HL-60 (cell line): ENCODE measurements at regions not wholly inside any gene's neighbourhood (a gene's known extent, or its start where the extent isn't known, plus 50 kb on each side); places are given as distances from the start of the nearest gene placed in this dataset.

Source experiments
- DNase-seq, 2 experiments: peaks; one replicate each; pipeline ENCODE4 v3.0.0-alpha.2; 2010 to 2020; ENCODE audit warnings: low read depth in 1 of 2, low spot score in 1 of 2
- H3K27ac ChIP-seq: fragments of 250-450 bp; sonication (Bioruptor Pico); replicated peaks from 2 replicates; pipeline ENCODE4 v1.5.1; 2020; ENCODE audit warnings: mild to moderate bottlenecking, moderate library complexity
- H3K27me3 ChIP-seq: fragments of 250-450 bp; sonication (Bioruptor Pico); 2 replicates; pipeline ENCODE4 v1.5.1; 2021; ENCODE audit warnings: mild to moderate bottlenecking, moderate library complexity; ENCODE audit not compliant: insufficient read depth, poor library complexity, severe bottlenecking
- H3K4me3 ChIP-seq: replicated peaks from 2 replicates; pipeline ENCODE4 v1.5.1; 2011; ENCODE audit warnings: mild to moderate bottlenecking, control low read depth, low read length; ENCODE audit not compliant: insufficient read depth
- CTCF ChIP-seq: IDR thresholded peaks from one replicate; pipeline ENCODE4 v1.5.1; 2011; ENCODE audit warnings: low read length, control low read depth, inconsistent platforms; ENCODE audit not compliant: insufficient read depth
- GABPA ChIP-seq: IDR thresholded peaks from 2 replicates; pipeline ENCODE4 v1.6.1; 2012; ENCODE audit warnings: low read depth
- POLR2AphosphoS5 ChIP-seq: IDR thresholded peaks from 2 replicates; pipeline ENCODE4 v1.6.1; 2012; ENCODE audit warnings: low read depth
- REST ChIP-seq: IDR thresholded peaks from 2 replicates; pipeline ENCODE4 v1.6.1; 2012; ENCODE audit warnings: low read depth; ENCODE audit not compliant: insufficient replicate concordance
- SPI1 ChIP-seq: IDR thresholded peaks from 2 replicates; pipeline ENCODE4 v1.6.1; 2012; ENCODE audit warnings: low read depth, mild to moderate bottlenecking, borderline replicate concordance

- no peak overlapping the region for H3K4me3 ChIP-seq
- no peak for DNase-seq
- no peak overlapping the region for H3K27ac ChIP-seq
- no peaks in the 10 kb centered on the region for H3K27me3 ChIP-seq
- no peak for TF ChIP-seq POLR2AphosphoS5
Measured at GRCh38 chr9:108544866-108545265, 310.9 kb downstream of the ACTL7B start.

DNA sequence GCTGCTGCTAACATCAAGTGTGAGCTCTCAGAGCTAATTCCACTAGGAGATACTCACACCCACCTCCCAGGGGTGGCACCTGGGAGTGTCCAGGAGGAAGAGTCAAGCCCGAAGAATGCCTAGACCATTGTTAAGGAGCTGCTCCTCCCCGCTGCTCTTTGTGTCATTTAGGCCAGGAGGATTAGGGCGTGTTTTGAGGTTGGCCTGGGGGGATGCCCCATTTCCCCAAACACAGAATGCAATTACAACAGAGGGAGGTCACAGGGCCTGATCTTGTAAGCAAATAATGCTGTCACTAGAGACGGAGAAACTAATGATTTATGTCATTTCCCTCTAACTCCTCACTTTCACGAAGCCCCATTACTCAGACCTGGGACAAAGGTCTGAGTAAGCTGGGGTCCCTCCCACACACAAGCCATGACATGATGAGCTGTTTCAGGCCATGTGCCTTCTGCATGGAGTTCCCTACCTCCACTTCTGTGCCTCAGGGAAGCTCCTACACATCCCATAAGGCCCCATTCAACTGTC lies 312.5 kb downstream of the ACTL7B start:
- TF ChIP-seq SPI1 = no peak
- TF ChIP-seq CTCF = no peak
- no peak for TF ChIP-seq REST
- TF ChIP-seq POLR2AphosphoS5 = no peak
- no peak for TF ChIP-seq GABPA
- H3K27ac ChIP-seq = no peak overlapping the region

DNA sequence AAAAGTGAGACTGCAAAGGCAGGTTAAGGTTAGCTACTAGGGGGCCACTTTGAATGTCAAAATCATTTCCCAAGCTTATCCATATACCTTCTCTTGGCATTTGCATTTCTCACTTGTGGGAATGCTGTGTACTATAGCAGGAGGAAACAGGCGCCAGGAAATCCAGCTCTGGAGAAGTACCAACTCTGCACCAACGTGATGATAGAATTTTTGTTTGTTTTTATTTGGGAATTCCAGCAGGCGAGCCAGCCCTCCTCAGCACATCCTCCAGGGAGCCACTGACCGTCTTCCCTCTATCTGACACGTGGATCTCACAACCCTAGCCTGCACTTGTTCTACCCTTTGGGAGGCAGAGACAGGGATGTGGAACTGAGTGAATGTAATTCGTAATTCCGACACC lies 318.0 kb downstream of the ACTL7B start:
- DNase-seq = no peak
- no peak overlapping the region for H3K4me3 ChIP-seq
- H3K27me3 ChIP-seq = no peaks in the 10 kb centered on the region
- H3K27ac ChIP-seq = no peak overlapping the region
- no peak for TF ChIP-seq CTCF
- TF ChIP-seq POLR2AphosphoS5 = no peak
- no peak for TF ChIP-seq REST
- TF ChIP-seq GABPA = no peak
- TF ChIP-seq SPI1 = no peak

More for the DNA sequence above, 312.5 kb downstream of the ACTL7B start:
- H3K27me3 ChIP-seq = no peaks in the 10 kb centered on the region
- no peak for DNase-seq
- no peak overlapping the region for H3K4me3 ChIP-seq

GRCh38 chr9:108536836-108537601 lies 318.8 kb downstream of the ACTL7B start:
- H3K4me3 ChIP-seq = no peak overlapping the region
- DNase-seq = no peak
- H3K27me3 ChIP-seq = peaks cover under 1% of the 10 kb centered on the region
- no peak overlapping the region for H3K27ac ChIP-seq
- TF ChIP-seq POLR2AphosphoS5 = no peak

DNA sequence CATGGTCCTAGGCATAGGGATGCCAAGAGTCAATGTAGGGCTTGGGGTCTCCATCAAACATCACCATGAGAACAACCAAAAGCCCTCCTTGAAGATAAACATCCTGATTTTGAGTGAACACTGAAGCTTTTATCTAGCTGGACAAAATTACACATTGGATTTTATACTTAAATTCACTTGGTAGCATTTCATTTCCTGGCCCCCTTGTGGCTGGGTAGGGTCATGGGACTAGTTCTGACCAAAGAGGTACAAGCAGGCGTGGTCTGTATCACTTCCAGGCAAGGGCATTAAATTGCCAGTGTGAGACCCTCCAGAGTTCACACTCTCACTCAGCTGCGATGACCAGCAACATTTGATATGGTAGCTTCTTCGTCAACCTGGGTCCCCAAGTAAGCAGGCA lies 320.3 kb downstream of the ACTL7B start:
- Histone ChIP-seq H3K27ac (no peak overlapping the region), H3K4me3 (no peak overlapping the region), H3K27me3 (peaks cover 4% of the 10 kb centered on the region)
- peak; percentile 3 for TF ChIP-seq CTCF
- TF ChIP-seq REST = no peak
- DNase-seq = peak in 1 of 2 experiments; percentile 12
